ENCODE measurements at regions not wholly inside any gene's neighbourhood (a gene's known extent, or its start where the extent isn't known, plus 50 kb on each side); places are given as distances from the start of the nearest gene placed in this dataset.
"Not testable (repeated sequence)": the region's sequence is repeated elsewhere in the genome, so short reads cannot be mapped to it uniquely, and the experiment has no call there.

DNA sequence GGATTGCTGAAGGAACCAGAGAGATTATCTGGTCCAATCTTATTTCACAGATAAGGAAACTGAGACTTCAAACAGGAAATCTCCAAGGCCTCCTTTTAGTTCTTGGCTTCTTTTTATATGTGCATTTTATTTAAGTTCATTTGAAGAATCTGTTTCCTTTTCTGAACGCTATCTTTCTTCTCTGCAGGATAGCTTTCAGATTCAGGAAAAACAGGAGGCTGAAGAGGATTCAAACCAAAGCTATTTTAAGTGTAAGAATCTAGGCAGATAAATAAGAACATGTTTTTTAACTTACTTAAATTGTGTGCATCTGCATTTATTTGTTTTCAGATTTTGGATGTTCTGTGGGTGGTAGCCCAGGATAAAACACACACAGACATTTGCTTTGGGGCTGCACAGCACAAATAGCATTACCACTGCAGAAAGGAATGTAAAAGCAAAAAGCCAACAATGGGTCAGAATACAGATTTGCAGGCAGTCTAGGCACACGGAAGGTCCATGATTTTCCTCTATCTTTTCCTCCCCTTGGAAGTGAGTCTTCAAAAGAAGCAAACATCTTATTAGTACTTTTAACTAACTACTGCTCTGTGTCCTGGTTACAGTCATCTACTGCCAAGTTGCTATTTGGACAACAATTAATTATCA, 188.8 kb upstream of the TBX18 start:
- no CpG with 5 or more reads among the region's 2 CpGs for WGBS (ENCODE audit: insufficient coverage)
- Histone ChIP-seq H3K4me2 (replicated peaks; ENCODE audit: low read depth, low read length, poor library complexity, severe bottlenecking) (no peak overlapping the region), H3K9ac (ENCODE audit: low read length) (no peak overlapping the region), H4K20me1 (ENCODE audit: control insufficient read depth, insufficient read depth, low read length, poor library complexity, severe bottlenecking) (no peaks in the 10 kb centered on the region), H3K36me3 (replicated peaks in 1 of 2; ENCODE audit: control extremely low read depth in 1 of 2, control insufficient read depth in 1 of 2, extremely low read depth in 1 of 2, insufficient read depth in 2 of 2, low read length in 1 of 2) (no peaks in the 10 kb centered on the region), H3K27me3 (replicated peaks in 1 of 4; ENCODE audit: control extremely low read depth in 1 of 4, control insufficient read depth in 3 of 4, insufficient read depth in 4 of 4, low read length in 3 of 4) (no peaks in the 10 kb centered on the region), H3K4me3 (ENCODE audit: control extremely low read depth in 1 of 5, extremely low read depth in 1 of 5, insufficient read depth in 1 of 5, low read depth in 2 of 5, low read length in 4 of 5) (no peak overlapping the region), H3K4me1 (ENCODE audit: control insufficient read depth in 2 of 2, insufficient read depth in 2 of 2, low read length in 2 of 2) (no peaks in the 10 kb centered on the region), H3K27ac (ENCODE audit: low read length in 2 of 2) (no peak overlapping the region), H2AFZ (ENCODE audit: insufficient read depth, low read depth, low read length, poor library complexity, severe bottlenecking) (no peak overlapping the region), H3K9me3 (ENCODE audit: control extremely low read depth in 1 of 3, control insufficient read depth in 2 of 3, insufficient read depth in 1 of 3, low read length in 2 of 3) (peaks cover 0 to 2% (median 0%) of the 10 kb centered on the region in 3 donors), H3K79me2 (ENCODE audit: control insufficient read depth, insufficient read depth, low read length) (no peaks in the 10 kb centered on the region)
- ChIA-PET POLR2A (no interaction called here), CTCF (no interaction called here)
- H3K4me1 Mint-ChIP-seq = no peaks in the 10 kb centered on the region
- no peak for TF ChIP-seq EZH2 (IDR thresholded peaks at IDR 0.05; ENCODE audit: borderline replicate concordance, insufficient read depth, low read depth, low read length, poor library complexity, severe bottlenecking)
- TF ChIP-seq, protein P1, sequence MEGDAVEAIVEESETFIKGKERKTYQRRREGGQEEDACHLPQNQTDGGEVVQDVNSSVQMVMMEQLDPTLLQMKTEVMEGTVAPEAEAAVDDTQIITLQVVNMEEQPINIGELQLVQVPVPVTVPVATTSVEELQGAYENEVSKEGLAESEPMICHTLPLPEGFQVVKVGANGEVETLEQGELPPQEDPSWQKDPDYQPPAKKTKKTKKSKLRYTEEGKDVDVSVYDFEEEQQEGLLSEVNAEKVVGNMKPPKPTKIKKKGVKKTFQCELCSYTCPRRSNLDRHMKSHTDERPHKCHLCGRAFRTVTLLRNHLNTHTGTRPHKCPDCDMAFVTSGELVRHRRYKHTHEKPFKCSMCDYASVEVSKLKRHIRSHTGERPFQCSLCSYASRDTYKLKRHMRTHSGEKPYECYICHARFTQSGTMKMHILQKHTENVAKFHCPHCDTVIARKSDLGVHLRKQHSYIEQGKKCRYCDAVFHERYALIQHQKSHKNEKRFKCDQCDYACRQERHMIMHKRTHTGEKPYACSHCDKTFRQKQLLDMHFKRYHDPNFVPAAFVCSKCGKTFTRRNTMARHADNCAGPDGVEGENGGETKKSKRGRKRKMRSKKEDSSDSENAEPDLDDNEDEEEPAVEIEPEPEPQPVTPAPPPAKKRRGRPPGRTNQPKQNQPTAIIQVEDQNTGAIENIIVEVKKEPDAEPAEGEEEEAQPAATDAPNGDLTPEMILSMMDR (IDR thresholded peaks at IDR 0.05) = no peak
- H3K4me3 Mint-ChIP-seq = no peak overlapping the region
- intact Hi-C loops (cut with micrococcal nuclease) = no loop called here
- no peak overlapping the region for H3K27ac Mint-ChIP-seq
- DNase-seq = no peak
- no peaks in the 10 kb centered on the region for H3K27me3 Mint-ChIP-seq
- no peak for ATAC-seq (ENCODE audit: low read depth)
- H3K9me3 Mint-ChIP-seq (ENCODE audit: insufficient read depth) = no peaks in the 10 kb centered on the region

DNA sequence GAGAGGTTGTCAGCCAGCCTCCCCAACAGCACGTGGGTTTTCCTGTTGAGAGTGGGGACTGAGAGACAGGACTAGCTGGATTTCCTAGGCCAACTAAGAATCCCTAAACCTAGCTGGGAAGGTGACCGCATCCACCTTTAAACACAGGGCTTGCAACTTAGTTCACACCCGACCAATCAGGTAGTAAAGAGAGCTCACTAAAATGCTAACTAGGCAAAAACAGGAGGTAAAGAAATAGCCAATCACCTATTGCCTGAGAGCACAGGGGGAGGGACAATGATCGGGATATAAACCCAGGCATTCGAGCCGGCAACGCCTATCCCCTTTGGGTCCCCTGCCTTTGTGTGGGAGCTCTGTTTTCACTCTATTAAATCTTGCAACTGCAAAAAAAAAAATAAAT, 180.5 kb upstream of the TBX18 start:
- H3K4me2 ChIP-seq (replicated peaks; ENCODE audit: low read depth, low read length, poor library complexity, severe bottlenecking); DNase-seq; H3K27me3 Mint-ChIP-seq; H3K4me3 Mint-ChIP-seq; intact Hi-C loops (cut with micrococcal nuclease); H4K20me1 ChIP-seq (ENCODE audit: control insufficient read depth, insufficient read depth, low read length, poor library complexity, severe bottlenecking); CTCF ChIA-PET; H3K9ac ChIP-seq (ENCODE audit: low read length); H3K4me3 ChIP-seq (ENCODE audit: control extremely low read depth in 1 of 5, extremely low read depth in 1 of 5, insufficient read depth in 1 of 5, low read depth in 2 of 5, low read length in 4 of 5); H3K27ac Mint-ChIP-seq; H2AFZ ChIP-seq (ENCODE audit: insufficient read depth, low read depth, low read length, poor library complexity, severe bottlenecking); POLR2A ChIA-PET; H3K4me1 ChIP-seq (ENCODE audit: control insufficient read depth in 2 of 2, insufficient read depth in 2 of 2, low read length in 2 of 2); H3K4me1 Mint-ChIP-seq; H3K9me3 Mint-ChIP-seq (ENCODE audit: insufficient read depth); H3K27ac ChIP-seq (ENCODE audit: low read length in 2 of 2); H3K36me3 ChIP-seq (replicated peaks in 1 of 2; ENCODE audit: control extremely low read depth in 1 of 2, control insufficient read depth in 1 of 2, extremely low read depth in 1 of 2, insufficient read depth in 2 of 2, low read length in 1 of 2); H3K79me2 ChIP-seq (ENCODE audit: control insufficient read depth, insufficient read depth, low read length); ATAC-seq (ENCODE audit: low read depth); H3K27me3 ChIP-seq (replicated peaks in 1 of 4; ENCODE audit: control extremely low read depth in 1 of 4, control insufficient read depth in 3 of 4, insufficient read depth in 4 of 4, low read length in 3 of 4); H3K9me3 ChIP-seq (ENCODE audit: control extremely low read depth in 1 of 3, control insufficient read depth in 2 of 3, insufficient read depth in 1 of 3, low read length in 2 of 3): not testable (repeated sequence)
- no CpG with 5 or more reads among the region's 7 CpGs for WGBS (ENCODE audit: insufficient coverage)

All from B cell (primary cell).